HG03097 (cell line): ENCODE measurements at regions not wholly inside any gene's neighbourhood (a gene's known extent, or its start where the extent isn't known, plus 50 kb on each side); places are given as distances from the start of the nearest gene placed in this dataset.
"Not testable (repeated sequence)": the region's sequence is repeated elsewhere in the genome, so short reads cannot be mapped to it uniquely, and the experiment has no call there.

ENCODE experiments used
- ATAC-seq: cut with Tn5 transposase; IDR thresholded peaks from one replicate; pipeline ENCODE4 v1.9.1; 2021; ENCODE audit not compliant: unreplicated experiment, low FRiP score

- ATAC-seq = peak; percentile 97
These were observed 69.4 kb upstream of the EVL start for GRCh38 chr14:99995700-99996356.

- ATAC-seq = no peak
These were observed 68.2 kb upstream of the EVL start for GRCh38 chr14:99996951-99997571.

GRCh38 chr14:100000398-100000797 is 64.8 kb upstream of the EVL start:
- ATAC-seq = not testable (repeated sequence)

DNA sequence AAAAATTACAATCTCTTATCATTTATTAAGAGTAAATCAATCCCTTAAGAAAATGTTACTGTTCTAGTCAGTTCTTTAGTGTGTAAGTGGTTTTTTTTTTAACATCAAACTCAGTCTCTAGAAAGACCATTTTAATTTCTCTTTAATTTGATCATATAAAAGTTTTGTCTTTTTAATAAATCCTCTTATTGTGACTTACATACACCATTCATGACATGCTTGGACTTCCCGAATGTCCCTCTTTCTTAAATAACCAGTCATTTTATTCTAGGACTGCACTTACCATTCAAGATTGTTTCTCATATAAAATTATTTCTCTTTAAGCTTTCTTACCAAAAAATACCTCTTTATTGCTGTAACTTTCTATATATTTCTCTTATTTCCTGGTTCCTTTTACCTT is 60.8 kb upstream of the EVL start:
- ATAC-seq = no peak

- no peak for ATAC-seq
These were observed 58.0 kb upstream of the EVL start for GRCh38 chr14:100007254-100007653.

GRCh38 chr14:100009802-100010201 is 55.4 kb upstream of the EVL start:
- not testable (repeated sequence) for ATAC-seq

DNA sequence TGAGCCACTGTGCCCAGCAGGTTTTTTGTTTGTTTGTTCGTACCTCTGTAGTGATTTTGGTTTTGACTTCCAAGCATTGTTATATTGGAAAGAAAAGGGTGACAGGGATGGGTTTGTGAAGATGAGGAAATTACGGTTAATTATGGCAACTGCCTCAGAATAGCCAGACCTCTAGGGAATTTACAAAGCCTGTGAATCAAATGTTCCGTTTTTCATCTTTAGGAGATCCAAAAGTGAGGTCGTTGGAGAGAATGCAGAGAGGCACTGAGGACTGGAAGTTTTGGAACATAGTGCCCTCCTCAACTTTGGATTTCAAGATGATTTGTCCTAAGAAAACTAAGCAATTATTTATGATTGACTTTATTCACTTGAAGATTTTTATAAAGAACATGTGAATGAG is 54.5 kb upstream of the EVL start:
- no peak for ATAC-seq

- ATAC-seq = no peak
These were observed 53.4 kb upstream of the EVL start for GRCh38 chr14:100011628-100012325.

DNA sequence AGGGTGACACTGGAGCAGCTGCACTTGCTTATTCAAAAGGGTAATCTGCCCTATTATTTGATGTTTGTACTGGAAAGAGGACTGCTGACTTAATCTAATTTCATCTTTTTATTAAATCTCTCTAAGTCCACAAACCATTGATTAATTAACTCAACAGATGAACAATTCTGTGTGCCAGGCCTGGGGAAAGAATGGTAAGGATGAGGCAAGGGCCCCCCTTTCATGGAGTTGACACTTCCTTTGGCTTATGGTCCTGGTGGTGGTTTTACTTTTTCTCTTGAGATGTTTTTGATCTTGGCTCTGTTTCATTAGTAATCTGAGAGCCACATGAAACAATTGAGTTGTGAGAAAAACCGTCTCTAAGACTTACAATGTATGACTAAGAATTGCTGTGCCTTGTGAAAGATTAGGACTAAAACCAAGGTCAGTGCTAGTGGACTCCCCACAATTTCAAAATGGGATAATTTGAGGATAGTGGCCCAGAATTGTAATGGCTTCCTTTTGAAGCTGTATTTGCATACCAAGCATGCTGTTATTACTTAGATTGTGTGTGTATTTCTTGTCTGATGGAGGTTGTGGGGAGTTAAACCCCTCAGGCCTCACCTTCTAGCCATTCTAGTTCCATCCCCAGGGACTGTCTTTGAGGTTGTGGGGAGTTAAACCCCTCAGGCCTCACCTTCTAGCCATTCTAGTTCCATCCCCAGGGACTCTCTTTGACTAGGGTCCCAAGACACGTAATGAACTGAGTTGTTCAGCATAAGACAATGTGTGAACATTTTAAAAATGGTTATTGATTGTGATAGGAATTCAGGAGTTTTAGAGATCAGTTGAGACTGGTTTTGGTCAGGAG is 52.5 kb upstream of the EVL start:
- no peak for ATAC-seq

- ATAC-seq = no peak
These were observed 50.0 kb upstream of the EVL start for GRCh38 chr14:100015251-100015655.
